Lower leg skin (tissue), 3 donors: ENCODE measurements at regions not wholly inside any gene's neighbourhood (a gene's known extent, or its start where the extent isn't known, plus 50 kb on each side); places are given as distances from the start of the nearest gene placed in this dataset.

ENCODE experiments used
- POLR2A ChIP-seq, 2 donors: fragments of 450-650 bp; IDR thresholded peaks; one replicate each; pipeline ENCODE4 v1.6.1; 2016 to 2017; ENCODE audit warnings: antibody characterized with exemption in 2 of 2, mild to moderate bottlenecking in 1 of 2, moderate library complexity in 1 of 2
- TF ChIP-seq, protein P1 (sequence below), 3 donors: fragments of 450-650 bp; IDR thresholded peaks; one replicate each; pipeline ENCODE4 v1.5.1; 2016; ENCODE audit warnings: antibody characterized with exemption in 3 of 3, mild to moderate bottlenecking in 3 of 3, moderate library complexity in 2 of 3

DNA sequence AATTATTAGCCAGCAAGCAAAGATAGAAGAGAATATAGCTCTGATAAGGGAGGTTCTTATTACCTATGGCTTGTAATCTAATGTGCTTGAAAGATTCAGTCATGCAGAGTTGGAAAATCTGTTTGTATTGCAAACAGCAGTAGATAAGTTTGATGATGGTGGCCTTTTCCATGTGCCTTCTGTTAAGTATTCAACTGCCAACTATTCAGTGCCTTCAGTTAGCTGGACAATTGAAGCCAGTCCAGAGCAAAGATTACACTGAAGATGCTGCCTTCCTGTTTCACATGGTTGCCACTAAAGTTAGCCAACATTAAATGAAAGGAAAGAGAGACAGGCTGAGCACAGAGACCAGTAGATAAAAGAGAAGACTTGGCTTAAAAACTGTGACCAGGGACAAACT, 92.7 kb upstream of the SLC38A2 start:
- TF ChIP-seq, protein P1, sequence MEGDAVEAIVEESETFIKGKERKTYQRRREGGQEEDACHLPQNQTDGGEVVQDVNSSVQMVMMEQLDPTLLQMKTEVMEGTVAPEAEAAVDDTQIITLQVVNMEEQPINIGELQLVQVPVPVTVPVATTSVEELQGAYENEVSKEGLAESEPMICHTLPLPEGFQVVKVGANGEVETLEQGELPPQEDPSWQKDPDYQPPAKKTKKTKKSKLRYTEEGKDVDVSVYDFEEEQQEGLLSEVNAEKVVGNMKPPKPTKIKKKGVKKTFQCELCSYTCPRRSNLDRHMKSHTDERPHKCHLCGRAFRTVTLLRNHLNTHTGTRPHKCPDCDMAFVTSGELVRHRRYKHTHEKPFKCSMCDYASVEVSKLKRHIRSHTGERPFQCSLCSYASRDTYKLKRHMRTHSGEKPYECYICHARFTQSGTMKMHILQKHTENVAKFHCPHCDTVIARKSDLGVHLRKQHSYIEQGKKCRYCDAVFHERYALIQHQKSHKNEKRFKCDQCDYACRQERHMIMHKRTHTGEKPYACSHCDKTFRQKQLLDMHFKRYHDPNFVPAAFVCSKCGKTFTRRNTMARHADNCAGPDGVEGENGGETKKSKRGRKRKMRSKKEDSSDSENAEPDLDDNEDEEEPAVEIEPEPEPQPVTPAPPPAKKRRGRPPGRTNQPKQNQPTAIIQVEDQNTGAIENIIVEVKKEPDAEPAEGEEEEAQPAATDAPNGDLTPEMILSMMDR (IDR thresholded peaks at IDR 0.05) = no peak
- no peak for TF ChIP-seq POLR2A (IDR thresholded peaks at IDR 0.05)
